ENCODE measurements at regions not wholly inside any gene's neighbourhood (a gene's known extent, or its start where the extent isn't known, plus 50 kb on each side); places are given as distances from the start of the nearest gene placed in this dataset.

DNA sequence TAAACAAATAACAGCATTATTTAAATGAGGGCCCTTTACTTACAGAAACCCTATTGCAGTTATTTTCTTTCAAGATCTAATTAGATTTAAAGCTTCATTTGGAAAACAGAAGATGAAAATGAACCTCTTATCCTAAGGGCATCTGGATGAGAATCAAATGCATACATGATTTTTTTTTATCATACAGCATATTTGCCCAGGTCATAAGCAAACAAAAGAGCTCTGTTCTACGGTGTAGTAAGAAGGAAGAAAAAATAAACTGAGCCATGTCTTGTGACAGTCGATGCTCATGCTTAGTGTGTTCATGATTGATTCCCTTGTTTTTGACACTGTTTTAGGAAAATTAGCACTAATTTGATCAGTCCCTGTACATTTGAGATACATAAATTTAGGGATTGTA is 202.6 kb upstream of the RNF32 start:
- Histone ChIP-seq H3K9me1 (replicated peaks; ENCODE audit: control insufficient read depth, extremely low read depth, insufficient read depth, low read length) (no peaks in the 10 kb centered on the region), H2AFZ (ENCODE audit: low read depth, low read length) (no peak overlapping the region), H3K4me2 (ENCODE audit: insufficient read depth, low read length) (no peak overlapping the region), H3K9ac (replicated peaks; ENCODE audit: extremely low read depth, insufficient read depth, low read length) (no peak overlapping the region), H3K9me3 (replicated peaks; ENCODE audit: control insufficient read depth, insufficient read depth, low read length) (no peaks in the 10 kb centered on the region), H3K27ac (ENCODE audit: insufficient read depth, low read depth, low read length) (no peak overlapping the region), H3K4me3 (replicated peaks in 1 of 3; ENCODE audit: insufficient read depth in 1 of 3, low read depth in 1 of 3, low read length in 3 of 3) (no peak overlapping the region), H3K27me3 (ENCODE audit: control insufficient read depth in 2 of 2, insufficient read depth in 2 of 2, low read length in 2 of 2) (no peaks in the 10 kb centered on the region), H3K4me1 (ENCODE audit: control insufficient read depth, extremely low read depth, insufficient read depth, low read length) (no peaks in the 10 kb centered on the region), H4K20me1 (replicated peaks; ENCODE audit: control insufficient read depth, extremely low read depth, insufficient read depth, low read length) (no peaks in the 10 kb centered on the region), H3K36me3 (ENCODE audit: control insufficient read depth in 2 of 2, extremely low read depth in 1 of 2, insufficient read depth in 2 of 2, low read length in 2 of 2) (no peaks in the 10 kb centered on the region), H3K79me2 (ENCODE audit: control insufficient read depth, insufficient read depth, low read length) (no peaks in the 10 kb centered on the region)
- intact Hi-C loops (cut with micrococcal nuclease) (no loop called here), dilution Hi-C loops (cut with MboI; ENCODE audit: extremely low pct_ligation_motif_present, low sequenced_read_pairs) (no loop called here)
- POLR2A ChIA-PET, result no interaction called here
- BruUV-seq (replicated peaks), result no TSS peak
- FAIRE-seq (no peak), DNase-seq (ENCODE audit: low read depth, low spot score) (no peak)
- CTCF ChIA-PET, result no interaction called here
- TF ChIP-seq POLR2A (IDR thresholded peaks at IDR 0.05; ENCODE audit: low read depth, low read length) (no peak), MYC (IDR thresholded peaks at IDR 0.05; ENCODE audit: low read depth, low read length) (no peak), EZH2 (IDR thresholded peaks at IDR 0.05; ENCODE audit: borderline replicate concordance, low read depth, low read length, severe bottlenecking) (no peak), POLR2AphosphoS5 (IDR thresholded peaks at IDR 0.05; ENCODE audit: insufficient read depth, low read depth, low read length) (no peak), FOS (IDR thresholded peaks at IDR 0.05; ENCODE audit: borderline replicate concordance, insufficient read depth, low read length) (no peak), GATA2 (IDR thresholded peaks at IDR 0.05; ENCODE audit: insufficient read depth, insufficient read length, low read depth, low read length) (no peak), JUN (IDR thresholded peaks at IDR 0.05; ENCODE audit: borderline replicate concordance, insufficient read depth, insufficient read length, low read depth) (no peak)
- TF ChIP-seq, protein P1, sequence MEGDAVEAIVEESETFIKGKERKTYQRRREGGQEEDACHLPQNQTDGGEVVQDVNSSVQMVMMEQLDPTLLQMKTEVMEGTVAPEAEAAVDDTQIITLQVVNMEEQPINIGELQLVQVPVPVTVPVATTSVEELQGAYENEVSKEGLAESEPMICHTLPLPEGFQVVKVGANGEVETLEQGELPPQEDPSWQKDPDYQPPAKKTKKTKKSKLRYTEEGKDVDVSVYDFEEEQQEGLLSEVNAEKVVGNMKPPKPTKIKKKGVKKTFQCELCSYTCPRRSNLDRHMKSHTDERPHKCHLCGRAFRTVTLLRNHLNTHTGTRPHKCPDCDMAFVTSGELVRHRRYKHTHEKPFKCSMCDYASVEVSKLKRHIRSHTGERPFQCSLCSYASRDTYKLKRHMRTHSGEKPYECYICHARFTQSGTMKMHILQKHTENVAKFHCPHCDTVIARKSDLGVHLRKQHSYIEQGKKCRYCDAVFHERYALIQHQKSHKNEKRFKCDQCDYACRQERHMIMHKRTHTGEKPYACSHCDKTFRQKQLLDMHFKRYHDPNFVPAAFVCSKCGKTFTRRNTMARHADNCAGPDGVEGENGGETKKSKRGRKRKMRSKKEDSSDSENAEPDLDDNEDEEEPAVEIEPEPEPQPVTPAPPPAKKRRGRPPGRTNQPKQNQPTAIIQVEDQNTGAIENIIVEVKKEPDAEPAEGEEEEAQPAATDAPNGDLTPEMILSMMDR (IDR thresholded peaks at IDR 0.05; ENCODE audit: extremely low read depth in 1 of 2, insufficient read depth in 1 of 2, low read depth in 1 of 2, low read length in 2 of 2), result no peak
- TF ChIP-seq, protein P2, sequence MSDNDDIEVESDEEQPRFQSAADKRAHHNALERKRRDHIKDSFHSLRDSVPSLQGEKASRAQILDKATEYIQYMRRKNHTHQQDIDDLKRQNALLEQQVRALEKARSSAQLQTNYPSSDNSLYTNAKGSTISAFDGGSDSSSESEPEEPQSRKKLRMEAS (IDR thresholded peaks at IDR 0.05; ENCODE audit: insufficient read depth, insufficient read length), result no peak
